Cardiac muscle cell (in vitro differentiated cells and primary cell): ENCODE measurements at regions not wholly inside any gene's neighbourhood (a gene's known extent, or its start where the extent isn't known, plus 50 kb on each side); places are given as distances from the start of the nearest gene placed in this dataset.

Experiments
- DNase-seq, 2 donors: peaks; one replicate each; pipeline versions ENCODE4 v3.0.0 to v3.0.0-alpha.2; 2010 to 2017; ENCODE audit warnings: low read depth in 1 of 2, low spot score in 1 of 2
- H3K27ac ChIP-seq: fragments of 200-600 bp; sonication (generic); 2 replicates; pipeline ENCODE4 v1.5.1; 2016
- H3K27me3 ChIP-seq: fragments of 200-600 bp; sonication (generic); 2 replicates; pipeline ENCODE4 v1.6.0; 2016; ENCODE audit warnings: control low read depth
- H3K36me3 ChIP-seq: fragments of 200-600 bp; sonication (generic); 2 replicates; pipeline ENCODE4 v1.5.1; 2016; ENCODE audit warnings: control low read depth
- H3K4me1 ChIP-seq: fragments of 200-600 bp; sonication (generic); 2 replicates; pipeline ENCODE4 v1.8.1; 2017; ENCODE audit warnings: low read depth, mild to moderate bottlenecking, mixed run types
- H3K4me3 ChIP-seq: fragments of 200-600 bp; sonication (generic); 2 replicates; pipeline ENCODE4 v1.5.1; 2016; ENCODE audit warnings: mild to moderate bottlenecking
- H3K9me3 ChIP-seq: fragments of 200-600 bp; sonication (generic); 2 replicates; pipeline ENCODE4 v1.5.1; 2017; ENCODE audit warnings: low read depth, mild to moderate bottlenecking, control low read depth
- TF ChIP-seq, protein P1 (sequence below): IDR thresholded peaks from 2 replicates; pipeline ENCODE4 v1.5.1; 2012; ENCODE audit warnings: low read depth, mild to moderate bottlenecking, low read length

DNA sequence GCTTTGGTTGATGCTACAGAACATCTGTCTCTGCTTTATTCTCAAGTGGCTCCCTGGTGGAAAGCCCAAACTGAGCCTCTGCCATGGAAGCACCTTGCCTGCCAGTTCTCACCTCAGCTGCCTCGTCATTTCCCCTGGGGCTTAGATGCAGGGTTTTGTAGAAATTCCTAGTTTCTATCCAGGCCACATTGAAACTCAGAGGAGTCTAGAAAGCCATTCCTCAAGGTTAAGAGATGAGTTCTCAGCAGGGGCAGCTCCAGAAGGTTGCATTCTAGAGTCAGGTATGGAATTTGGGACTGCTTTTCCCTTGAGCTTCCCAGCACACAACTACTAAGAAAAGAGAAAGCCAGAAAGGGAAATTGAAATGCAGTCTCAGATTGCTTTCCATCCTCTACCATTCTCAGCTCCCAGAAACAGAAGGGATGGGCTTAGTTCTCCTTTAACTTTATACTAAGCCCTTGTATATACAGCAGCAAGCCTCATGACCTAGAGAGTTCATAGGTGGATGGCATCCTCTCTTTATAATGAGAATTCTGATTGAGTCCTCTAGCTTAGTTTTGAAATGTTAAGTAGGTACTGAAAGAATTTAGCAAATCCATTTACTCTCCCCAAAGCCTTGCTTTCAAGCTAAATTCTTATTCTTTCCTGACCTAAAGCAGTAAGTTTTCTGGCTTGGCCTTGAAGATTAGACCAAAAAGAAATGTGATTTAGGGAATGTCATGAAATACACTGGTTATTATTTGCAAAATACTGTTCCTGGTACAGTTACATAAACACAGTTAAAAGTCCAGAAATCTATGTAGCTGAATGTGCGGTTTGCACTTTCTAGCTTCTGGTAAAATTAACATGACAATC lies 66.0 kb upstream of the MEF2C start:
- DNase-seq, result no peak
- H3K27ac ChIP-seq, result no peak overlapping the region
- H3K27me3 ChIP-seq, result no peaks in the 10 kb centered on the region

DNA sequence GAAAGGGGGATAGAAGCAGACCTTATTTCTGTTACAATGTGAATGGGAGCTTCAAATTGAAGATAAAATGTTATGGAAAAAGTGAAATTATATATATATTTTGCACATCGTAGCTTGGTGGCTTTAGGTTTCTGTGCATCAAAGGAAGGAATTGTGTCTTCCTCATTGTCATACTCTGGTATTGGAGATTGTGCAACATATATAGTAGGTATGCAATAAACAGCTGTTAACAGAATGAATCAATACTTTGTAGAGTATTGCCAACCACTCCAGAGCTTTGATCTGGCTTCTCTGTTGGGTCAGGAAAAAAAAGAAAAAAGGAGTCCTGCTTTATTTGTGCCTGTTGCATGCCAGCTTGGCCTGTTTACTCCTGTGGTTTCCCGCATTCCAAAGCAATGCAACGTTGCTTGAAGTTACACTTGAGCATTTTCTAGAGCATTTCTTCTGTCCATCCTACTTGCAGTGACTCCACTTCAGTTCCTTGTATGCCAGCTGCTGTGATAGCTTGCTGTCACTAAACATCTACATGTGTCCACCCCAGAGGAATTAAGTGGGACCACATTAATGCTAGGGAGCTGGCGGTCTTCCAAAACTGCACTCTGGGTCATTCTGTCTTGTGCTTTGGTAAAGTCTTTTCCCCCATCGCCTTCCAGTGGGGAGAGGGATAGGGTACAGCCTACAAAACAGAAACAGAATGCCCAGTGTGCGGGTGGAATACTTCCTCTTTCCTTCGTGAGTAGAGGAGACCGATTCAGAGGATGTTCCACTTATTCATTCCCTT lies 62.0 kb upstream of the MEF2C start:
- Histone ChIP-seq H3K36me3 (no peaks in the 10 kb centered on the region), H3K27ac (no peak overlapping the region), H3K9me3 (no peaks in the 10 kb centered on the region), H3K4me3 (no peak overlapping the region), H3K4me1 (no peaks in the 10 kb centered on the region), H3K27me3 (no peaks in the 10 kb centered on the region)
- TF ChIP-seq, protein P1, sequence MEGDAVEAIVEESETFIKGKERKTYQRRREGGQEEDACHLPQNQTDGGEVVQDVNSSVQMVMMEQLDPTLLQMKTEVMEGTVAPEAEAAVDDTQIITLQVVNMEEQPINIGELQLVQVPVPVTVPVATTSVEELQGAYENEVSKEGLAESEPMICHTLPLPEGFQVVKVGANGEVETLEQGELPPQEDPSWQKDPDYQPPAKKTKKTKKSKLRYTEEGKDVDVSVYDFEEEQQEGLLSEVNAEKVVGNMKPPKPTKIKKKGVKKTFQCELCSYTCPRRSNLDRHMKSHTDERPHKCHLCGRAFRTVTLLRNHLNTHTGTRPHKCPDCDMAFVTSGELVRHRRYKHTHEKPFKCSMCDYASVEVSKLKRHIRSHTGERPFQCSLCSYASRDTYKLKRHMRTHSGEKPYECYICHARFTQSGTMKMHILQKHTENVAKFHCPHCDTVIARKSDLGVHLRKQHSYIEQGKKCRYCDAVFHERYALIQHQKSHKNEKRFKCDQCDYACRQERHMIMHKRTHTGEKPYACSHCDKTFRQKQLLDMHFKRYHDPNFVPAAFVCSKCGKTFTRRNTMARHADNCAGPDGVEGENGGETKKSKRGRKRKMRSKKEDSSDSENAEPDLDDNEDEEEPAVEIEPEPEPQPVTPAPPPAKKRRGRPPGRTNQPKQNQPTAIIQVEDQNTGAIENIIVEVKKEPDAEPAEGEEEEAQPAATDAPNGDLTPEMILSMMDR, result no peak
- DNase-seq, result peak in 1 of 2 donors; percentile 8

More for the DNA sequence above, 66.0 kb upstream of the MEF2C start:
- Histone ChIP-seq H3K4me3 (no peak overlapping the region), H3K4me1 (peaks cover 23% of the 10 kb centered on the region), H3K36me3 (no peaks in the 10 kb centered on the region), H3K9me3 (no peaks in the 10 kb centered on the region)
- TF ChIP-seq, protein P1, result no peak

DNA sequence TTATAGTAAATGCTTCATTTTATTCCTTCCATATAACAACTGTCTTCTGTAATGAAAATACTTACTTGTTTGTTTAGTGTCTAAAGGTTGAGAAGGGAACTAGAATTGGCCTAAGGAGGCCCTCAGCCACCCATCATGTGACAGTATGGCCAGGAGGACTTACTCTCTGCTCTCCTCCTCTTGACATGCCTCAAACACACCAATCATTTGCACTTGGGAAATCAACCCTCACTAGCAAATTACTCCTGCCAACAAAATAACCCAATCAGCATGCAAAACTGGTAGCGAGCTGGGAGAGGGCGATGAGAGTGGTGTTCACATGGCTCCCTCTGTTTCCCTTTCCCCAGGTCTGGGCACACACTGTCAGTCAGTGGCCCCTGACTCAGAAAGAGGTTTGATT lies 58.6 kb upstream of the MEF2C start:
- no peak for DNase-seq
- H3K4me1 ChIP-seq, result no peaks in the 10 kb centered on the region
- no peaks in the 10 kb centered on the region for H3K9me3 ChIP-seq
- no peak overlapping the region for H3K27ac ChIP-seq
- TF ChIP-seq, protein P1, result no peak
- no peak overlapping the region for H3K4me3 ChIP-seq
- no peaks in the 10 kb centered on the region for H3K27me3 ChIP-seq
- H3K36me3 ChIP-seq, result no peaks in the 10 kb centered on the region

GRCh38 chr5:88940713-88941112 lies 57.7 kb upstream of the MEF2C start:
- no peak for DNase-seq
- Histone ChIP-seq H3K27me3 (no peaks in the 10 kb centered on the region), H3K4me3 (no peak overlapping the region), H3K9me3 (no peaks in the 10 kb centered on the region), H3K27ac (no peak overlapping the region), H3K4me1 (no peaks in the 10 kb centered on the region), H3K36me3 (no peaks in the 10 kb centered on the region)
- TF ChIP-seq, protein P1, result no peak

GRCh38 chr5:88939300-88939699 lies 56.3 kb upstream of the MEF2C start:
- Histone ChIP-seq H3K27me3 (no peaks in the 10 kb centered on the region), H3K4me1 (no peaks in the 10 kb centered on the region), H3K4me3 (no peak overlapping the region), H3K36me3 (no peaks in the 10 kb centered on the region), H3K27ac (no peak overlapping the region), H3K9me3 (no peaks in the 10 kb centered on the region)
- TF ChIP-seq, protein P1, result no peak
- DNase-seq, result no peak
